HG02623 (cell line): ENCODE measurements at regions not wholly inside any gene's neighbourhood (a gene's known extent, or its start where the extent isn't known, plus 50 kb on each side); places are given as distances from the start of the nearest gene placed in this dataset.

Source experiments
- ATAC-seq: cut with Tn5 transposase; IDR thresholded peaks from one replicate; pipeline ENCODE4 v1.9.1; 2021; ENCODE audit warnings: moderate library complexity; ENCODE audit not compliant: unreplicated experiment

- ATAC-seq = no peak
These were observed 250.1 kb downstream of the C1D start for GRCh38 chr2:67812682-67813081.

GRCh38 chr2:67823726-67824125 is 239.1 kb downstream of the C1D start:
- ATAC-seq = no peak

DNA sequence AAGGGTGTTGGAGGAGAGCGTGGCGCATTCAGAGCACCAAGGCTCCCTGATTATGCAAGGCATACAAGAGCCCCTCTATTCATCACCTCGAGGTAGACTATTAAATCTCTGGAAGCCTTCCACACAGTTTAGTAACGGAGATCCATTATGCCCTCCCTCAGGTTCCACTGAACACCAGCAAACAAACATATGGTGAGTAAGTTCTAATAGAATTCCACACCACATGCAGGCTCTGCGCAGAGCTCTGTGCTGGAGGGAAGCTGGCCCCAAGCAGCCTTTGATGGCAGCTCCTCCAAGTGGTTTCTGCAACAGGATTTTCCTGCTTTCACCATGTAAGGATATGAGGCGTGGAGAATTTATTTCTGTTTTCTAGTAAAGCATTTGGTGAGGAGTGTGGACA is 238.6 kb downstream of the C1D start:
- ATAC-seq = no peak

DNA sequence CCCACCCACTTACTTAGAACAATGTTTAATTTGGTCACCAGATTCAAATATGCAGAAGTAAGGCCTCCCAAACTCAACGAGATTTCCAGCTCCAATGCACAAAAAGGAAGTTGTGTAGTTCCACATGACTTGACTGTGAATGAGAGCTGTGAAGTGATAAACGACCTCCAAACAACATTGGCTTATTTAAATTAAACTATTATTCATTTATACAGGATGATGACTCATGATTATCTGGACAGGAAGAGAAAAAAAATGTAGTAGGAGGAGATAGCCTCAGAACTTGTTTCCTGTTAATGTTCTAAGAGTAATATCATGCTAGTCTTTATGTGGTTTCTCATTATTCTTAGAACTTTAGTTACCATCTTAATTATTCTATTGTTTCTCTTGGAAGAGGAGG is 237.3 kb downstream of the C1D start:
- ATAC-seq = no peak

DNA sequence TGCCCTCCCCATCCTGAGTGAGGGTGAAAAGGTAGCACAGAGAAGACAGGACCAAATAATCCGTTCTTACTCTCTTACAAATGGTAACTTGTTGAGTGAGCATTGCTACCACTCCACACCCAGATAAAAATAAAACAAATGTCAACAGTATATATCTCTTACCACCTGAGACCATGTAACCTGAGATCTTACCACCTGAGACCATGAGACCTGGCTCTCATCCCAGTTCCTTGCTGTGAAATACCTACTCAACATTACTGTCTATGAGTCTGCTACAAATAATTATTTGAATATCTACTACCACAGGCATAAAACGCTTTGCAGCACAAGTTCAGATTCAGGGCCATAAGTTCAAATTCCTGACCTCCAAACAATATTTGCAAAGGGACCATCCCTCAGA is 234.7 kb downstream of the C1D start:
- ATAC-seq = no peak

- no peak for ATAC-seq
These were observed 233.3 kb downstream of the C1D start for GRCh38 chr2:67829470-67829869.

DNA sequence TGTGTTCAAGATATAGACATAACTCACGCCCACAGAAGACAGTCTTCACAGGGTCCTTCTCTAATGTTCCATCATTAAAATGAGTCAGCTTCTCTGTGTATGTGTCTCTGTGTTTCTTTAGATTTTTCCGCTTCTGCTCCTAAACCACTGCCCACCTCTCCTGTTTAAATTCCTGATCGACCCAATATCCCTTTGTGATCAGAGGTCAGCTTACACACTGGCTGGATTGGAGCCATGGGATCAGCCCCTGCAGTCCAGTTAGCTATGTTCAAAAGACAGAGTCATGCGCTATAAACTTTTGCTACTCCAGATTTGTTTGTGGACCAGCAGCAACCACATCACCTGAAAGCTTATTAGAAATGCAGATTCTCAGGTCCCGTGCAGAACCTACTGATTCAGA is 229.2 kb downstream of the C1D start:
- no peak for ATAC-seq

DNA sequence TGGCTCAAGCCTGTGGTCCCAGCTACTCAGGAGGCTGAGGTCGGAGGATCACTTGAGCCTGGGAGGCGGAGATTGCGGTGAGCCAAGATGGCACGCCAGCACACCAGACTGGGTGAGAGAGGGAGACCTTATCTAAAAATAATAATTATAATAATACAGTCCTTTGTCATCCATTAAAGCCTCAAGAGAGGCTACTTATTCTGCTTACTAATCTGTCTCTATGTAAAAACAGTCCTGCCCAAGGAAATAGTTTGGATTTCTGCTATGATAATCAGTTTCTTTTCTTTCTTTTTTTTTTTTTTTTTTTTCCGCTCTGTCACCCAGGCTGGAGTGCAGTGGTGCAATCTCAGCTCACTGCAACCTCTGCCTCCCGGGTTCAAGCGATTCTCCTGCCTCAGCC is 228.3 kb downstream of the C1D start:
- no peak for ATAC-seq

DNA sequence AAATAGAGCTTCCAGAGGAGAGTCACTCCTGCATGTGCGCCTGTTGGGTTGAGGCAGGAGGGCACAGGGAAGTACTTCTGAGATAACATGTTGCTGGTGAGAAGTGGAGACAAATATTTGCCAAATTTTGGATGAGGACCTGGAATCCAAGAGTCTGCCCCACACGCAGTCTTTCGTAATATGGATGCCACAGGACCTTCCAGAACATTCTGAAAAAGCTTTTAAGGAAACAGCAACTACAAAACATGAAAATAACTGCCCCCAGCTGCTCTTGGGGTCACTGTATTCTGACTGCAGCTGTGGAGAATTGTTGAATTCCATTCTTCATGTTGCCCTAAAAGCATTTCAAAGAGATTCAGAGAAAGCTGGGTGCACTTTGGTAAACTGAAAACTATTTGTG is 227.5 kb downstream of the C1D start:
- no peak for ATAC-seq

- no peak for ATAC-seq
These were observed 225.9 kb downstream of the C1D start for GRCh38 chr2:67836866-67837265.

DNA sequence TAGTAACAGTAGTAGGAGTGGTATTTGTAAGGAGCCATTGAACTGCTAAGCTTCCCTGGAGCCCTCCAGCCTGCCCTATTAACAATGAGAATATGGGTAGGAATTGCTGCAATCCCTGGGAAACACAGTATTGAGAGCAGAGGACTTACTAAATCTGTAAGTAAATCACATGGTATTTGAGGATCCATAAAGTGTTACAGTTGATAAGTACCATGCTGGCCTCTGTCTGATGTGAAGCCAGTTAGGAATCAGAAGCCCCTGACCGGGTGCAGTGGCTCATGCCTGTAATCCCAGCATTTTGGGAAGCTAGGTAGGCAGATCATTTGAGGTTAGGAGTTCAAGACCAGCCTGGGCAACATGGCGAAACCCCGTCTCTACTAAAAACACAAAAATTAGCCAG is 224.6 kb downstream of the C1D start:
- no peak for ATAC-seq

GRCh38 chr2:67839242-67839641 is 223.6 kb downstream of the C1D start:
- ATAC-seq = no peak

- ATAC-seq = no peak
These were observed 223.1 kb downstream of the C1D start for GRCh38 chr2:67839668-67840067.

- ATAC-seq = no peak
These were observed 222.2 kb downstream of the C1D start for GRCh38 chr2:67840460-67841068.

DNA sequence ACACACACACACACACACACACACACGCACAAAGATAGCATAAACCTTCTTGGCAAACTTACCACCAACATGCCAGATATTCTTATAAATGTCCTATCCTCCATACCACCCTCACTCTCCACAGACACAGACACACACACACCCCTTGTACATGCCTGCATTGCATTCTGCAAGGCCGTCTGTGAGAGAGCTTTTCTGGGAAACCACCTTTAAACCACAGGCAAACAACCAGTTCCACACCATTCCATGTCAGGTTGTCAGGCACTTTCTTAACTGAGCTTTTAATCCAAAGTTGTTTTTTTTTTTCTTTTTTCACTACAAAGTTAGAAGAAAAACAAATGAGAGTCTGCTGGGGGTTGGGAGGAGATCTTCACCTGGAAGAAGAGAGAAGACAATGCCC is 221.1 kb downstream of the C1D start:
- ATAC-seq = no peak

DNA sequence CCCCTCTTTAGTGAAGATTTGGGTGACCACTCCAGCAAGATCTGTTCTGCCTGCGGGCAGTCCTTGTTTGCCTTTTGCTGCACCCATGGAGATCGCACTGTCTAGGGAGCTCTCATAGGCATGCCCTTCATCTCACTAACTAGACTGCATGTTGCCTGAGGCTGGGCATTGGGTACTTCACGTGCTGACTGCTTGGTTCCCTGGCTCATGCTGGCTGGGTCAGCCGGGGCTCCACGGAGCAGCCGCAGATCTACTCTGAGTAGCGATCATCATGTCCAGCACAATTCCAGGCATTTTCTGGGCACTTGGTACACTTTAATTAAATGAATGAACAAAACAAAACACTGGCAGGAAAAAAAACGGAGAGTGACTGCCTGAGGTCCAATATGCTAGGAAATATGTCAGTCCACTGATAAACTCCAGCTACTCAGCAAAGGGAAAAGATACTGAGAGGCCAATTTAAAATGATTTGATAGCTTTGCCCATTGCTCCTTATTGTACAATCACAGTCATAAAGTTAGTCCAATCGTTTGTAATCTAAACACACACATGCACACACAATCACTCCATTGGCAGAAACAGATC is 220.3 kb downstream of the C1D start:
- no peak for ATAC-seq

GRCh38 chr2:67844024-67844540 is 218.7 kb downstream of the C1D start:
- ATAC-seq = no peak

DNA sequence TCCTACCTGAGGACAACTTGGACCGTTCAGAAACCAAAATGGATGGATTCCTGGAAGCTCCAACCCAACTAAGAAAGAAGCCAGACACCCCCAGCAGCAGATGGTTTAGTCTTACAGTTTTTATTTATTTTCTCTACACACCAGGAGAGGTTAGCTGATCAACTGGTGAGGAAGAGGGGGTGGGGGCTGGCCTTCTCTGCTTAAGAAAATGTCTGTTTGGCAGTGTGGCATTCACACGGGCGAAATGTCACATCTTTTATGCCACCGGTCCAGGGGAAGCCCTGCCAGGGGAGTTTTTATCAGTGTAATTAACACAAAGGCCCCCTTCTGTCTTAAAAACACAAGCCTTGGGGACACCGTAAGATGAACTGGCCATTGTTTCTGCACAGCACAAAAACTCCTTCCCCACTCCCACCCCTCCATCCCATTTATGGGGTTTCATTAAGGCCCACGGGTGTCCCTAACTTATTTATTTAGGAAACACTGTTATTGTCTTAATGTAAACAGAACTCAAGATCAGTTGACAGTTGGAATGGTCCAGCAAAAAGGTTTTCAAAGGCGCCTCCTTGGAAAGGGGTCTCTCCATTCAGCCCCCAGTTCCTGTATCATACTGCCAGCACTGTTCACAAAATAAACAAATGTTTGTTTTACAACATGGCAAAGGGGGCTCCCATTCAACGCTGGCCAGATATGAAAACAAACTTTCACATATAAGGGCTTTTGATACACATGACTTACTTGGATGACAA is 217.0 kb downstream of the C1D start:
- no peak for ATAC-seq

- ATAC-seq = no peak
These were observed 216.3 kb downstream of the C1D start for GRCh38 chr2:67846370-67847070.

GRCh38 chr2:67848551-67849285 is 214.1 kb downstream of the C1D start:
- no peak for ATAC-seq

GRCh38 chr2:67851016-67851415 is 211.8 kb downstream of the C1D start:
- no peak for ATAC-seq
